Liver (tissue), 8 donors: ENCODE measurements at regions not wholly inside any gene's neighbourhood (a gene's known extent, or its start where the extent isn't known, plus 50 kb on each side); places are given as distances from the start of the nearest gene placed in this dataset.

Experiments used
- DNase-seq: peaks from one replicate; pipeline ENCODE4 v3.0.0-alpha.2; 2017; ENCODE audit warnings: low spot score
- H3K27ac ChIP-seq, 2 donors: one replicate each; pipeline ENCODE4 v1.7.0; 2013; ENCODE audit warnings: inconsistent platforms in 2 of 2, low read length in 2 of 2, control low read depth in 1 of 2, low read depth in 1 of 2, mild to moderate bottlenecking in 1 of 2
- H3K27me3 ChIP-seq, 4 donors: one replicate each; pipeline versions ENCODE4 v1.6.1 to v1.7.0; 2013; ENCODE audit warnings: low read length in 3 of 4, inconsistent platforms in 1 of 4, mild to moderate bottlenecking in 1 of 4, moderate library complexity in 1 of 4; ENCODE audit not compliant: control insufficient read depth in 4 of 4, insufficient read depth in 4 of 4
- H3K36me3 ChIP-seq, 4 donors: one replicate each; pipeline versions ENCODE4 v1.6.1 to v1.7.0; 2013; ENCODE audit warnings: low read length in 3 of 4, mild to moderate bottlenecking in 3 of 4, low read depth in 1 of 4, moderate library complexity in 1 of 4; ENCODE audit not compliant: control insufficient read depth in 4 of 4, insufficient read depth in 3 of 4
- H3K4me1 ChIP-seq, 4 donors: one replicate each; pipeline versions ENCODE4 v1.6.1 to v1.7.0; 2013; ENCODE audit warnings: low read length in 3 of 4, mild to moderate bottlenecking in 3 of 4, moderate library complexity in 1 of 4; ENCODE audit not compliant: control insufficient read depth in 4 of 4, insufficient read depth in 4 of 4
- H3K4me3 ChIP-seq, 3 donors: one replicate each; pipeline versions ENCODE4 v1.6.1 to v1.7.0; 2013; ENCODE audit warnings: low read length in 3 of 3, control low read depth in 1 of 3, low read depth in 1 of 3, mild to moderate bottlenecking in 1 of 3
- H3K9ac ChIP-seq, 2 donors: one replicate each; pipeline ENCODE4 v1.7.0; 2013; ENCODE audit warnings: low read length in 2 of 2, mild to moderate bottlenecking in 2 of 2, moderate library complexity in 2 of 2, control low read depth in 1 of 2, low read depth in 1 of 2
- H3K9me3 ChIP-seq, 4 donors: one replicate each; pipeline versions ENCODE4 v1.6.1 to v1.7.0; 2013; ENCODE audit warnings: low read length in 3 of 4; ENCODE audit not compliant: control insufficient read depth in 4 of 4
- FOXA1 ChIP-seq: IDR thresholded peaks from 2 replicates; pipeline ENCODE4 v1.6.1; 2016; ENCODE audit warnings: antibody characterized with exemption
- FOXA2 ChIP-seq: IDR thresholded peaks from 2 replicates; pipeline ENCODE4 v1.6.1; 2016; ENCODE audit warnings: antibody characterized with exemption
- GABPA ChIP-seq, 2 donors: IDR thresholded peaks in 1 of 2; conservative IDR thresholded peaks in 1 of 2; 2 replicates each; pipeline ENCODE4 v1.6.1; 2016; ENCODE audit warnings: antibody characterized with exemption in 2 of 2, mild to moderate bottlenecking in 1 of 2, moderate library complexity in 1 of 2
- HNF4A ChIP-seq, 2 donors: conservative IDR thresholded peaks; 2 replicates each; pipeline ENCODE4 v1.6.1; 2016; ENCODE audit warnings: antibody characterized with exemption in 2 of 2, mild to moderate bottlenecking in 2 of 2
- HNF4G ChIP-seq: IDR thresholded peaks from 2 replicates; pipeline ENCODE4 v1.6.1; 2016; ENCODE audit warnings: antibody characterized with exemption
- JUND ChIP-seq, 2 donors: IDR thresholded peaks; 2 replicates each; pipeline ENCODE4 v1.6.1; 2016; ENCODE audit warnings: antibody characterized with exemption in 2 of 2
- NR2F2 ChIP-seq: IDR thresholded peaks from 2 replicates; pipeline ENCODE4 v1.6.1; 2016; ENCODE audit warnings: antibody characterized with exemption
- RAD21 ChIP-seq, 2 donors: IDR thresholded peaks; 2 replicates each; pipeline ENCODE4 v1.6.1; 2016; ENCODE audit warnings: antibody characterized with exemption in 2 of 2, mild to moderate bottlenecking in 2 of 2
- RXRA ChIP-seq, 2 donors: IDR thresholded peaks; 2 replicates each; pipeline ENCODE4 v1.6.1; 2017 to 2018; ENCODE audit warnings: antibody characterized with exemption in 2 of 2, mild to moderate bottlenecking in 1 of 2
- SP1 ChIP-seq: IDR thresholded peaks from 2 replicates; pipeline ENCODE4 v1.6.1; 2018; ENCODE audit warnings: antibody characterized with exemption, mild to moderate bottlenecking
- TAF1 ChIP-seq: conservative IDR thresholded peaks from 2 replicates; pipeline ENCODE4 v1.6.1; 2016; ENCODE audit warnings: antibody characterized with exemption, mild to moderate bottlenecking
- WGBS: extraction: QIAGEN DNeasy Blood & Tissue Kit; methylation state at CpG from one replicate; pipeline ENCODE4 v1.1.7; 2013; 5-methylcytosine and 5-hydroxymethylcytosine counted together
- TF ChIP-seq, protein P1 (sequence below): IDR thresholded peaks from 2 replicates; pipeline ENCODE4 v1.6.1; 2016; ENCODE audit warnings: antibody characterized with exemption
- TF ChIP-seq, protein P2 (sequence below): fragments of 150-350 bp; IDR thresholded peaks from 2 replicates; pipeline ENCODE4 v1.5.1; 2017; ENCODE audit warnings: improper control_type of control experiment, low read depth, low read length; ENCODE audit not compliant: missing input control
- TF ChIP-seq, protein P3 (sequence below): IDR thresholded peaks from 2 replicates; pipeline ENCODE4 v1.6.1; 2016; ENCODE audit warnings: antibody characterized with exemption, mild to moderate bottlenecking
- TF ChIP-seq, protein P4 (sequence below): IDR thresholded peaks from 2 replicates; pipeline ENCODE4 v1.6.1; 2016; ENCODE audit warnings: antibody characterized with exemption
- donor health status: healthy.
- donor health status: healthy.
- donor health status: healthy.
- donor health status: healthy.
- donor health status: healthy.

DNA sequence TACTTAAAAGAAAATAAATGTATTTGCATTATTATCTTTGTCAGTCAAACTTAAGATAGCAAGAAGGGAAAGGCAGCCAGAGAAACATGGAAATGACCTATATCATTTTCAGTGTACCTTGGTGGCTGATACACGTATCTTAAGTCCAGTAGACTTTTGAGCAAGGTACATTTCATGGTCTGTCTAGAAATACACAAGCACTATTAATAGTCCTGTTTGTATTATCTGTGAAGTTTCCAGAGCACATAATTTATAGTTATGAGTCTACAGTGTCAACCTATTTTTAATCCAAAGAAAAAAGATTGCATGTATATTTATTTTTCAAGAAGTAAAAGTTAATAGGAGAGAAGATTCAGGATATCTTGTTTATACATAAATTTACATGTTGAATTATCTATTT, 95.7 kb downstream of the IZUMO3 start:
- Histone ChIP-seq H3K9me3 (no peaks in the 10 kb centered on the region), H3K4me1 (no peaks in the 10 kb centered on the region), H3K27ac (no peak overlapping the region), H3K9ac (no peak overlapping the region), H3K27me3 (no peaks in the 10 kb centered on the region), H3K36me3 (no peaks in the 10 kb centered on the region), H3K4me3 (no peak overlapping the region)
- no peak for DNase-seq
- WGBS = 64% methylated on average over 1 of the region's 1 CpG
- TF ChIP-seq GABPA (IDR thresholded peaks at IDR 0.05 in 1 of 2, conservative IDR thresholded peaks at IDR 0.05 in 1 of 2) (no peak), HNF4G (no peak), TAF1 (no peak), FOXA2 (no peak)
- TF ChIP-seq, protein P1, sequence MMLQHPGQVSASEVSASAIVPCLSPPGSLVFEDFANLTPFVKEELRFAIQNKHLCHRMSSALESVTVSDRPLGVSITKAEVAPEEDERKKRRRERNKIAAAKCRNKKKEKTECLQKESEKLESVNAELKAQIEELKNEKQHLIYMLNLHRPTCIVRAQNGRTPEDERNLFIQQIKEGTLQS = no peak

DNA sequence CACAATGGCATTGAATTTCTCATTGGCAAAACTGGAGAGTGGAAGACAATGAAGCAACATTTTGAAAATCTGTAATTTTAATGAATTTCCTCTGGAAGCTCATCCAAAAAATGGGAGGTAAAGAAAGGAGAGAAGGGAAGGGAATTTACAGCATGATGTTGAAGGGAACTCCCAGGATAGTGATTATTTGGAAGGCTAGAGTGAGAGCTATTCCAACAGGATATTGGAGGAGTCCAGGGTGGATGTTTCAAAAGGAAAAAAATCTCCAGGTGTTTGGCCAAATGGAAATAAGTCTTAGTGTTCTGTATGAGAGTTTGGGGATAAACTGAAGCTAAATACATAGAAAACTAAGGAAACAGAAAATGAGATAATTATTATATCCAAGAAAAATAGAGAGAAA, 106.2 kb downstream of the IZUMO3 start:
- TF ChIP-seq HNF4G (no peak), RXRA (IDR thresholded peaks at IDR 0.05) (no peak), GABPA (IDR thresholded peaks at IDR 0.05 in 1 of 2, conservative IDR thresholded peaks at IDR 0.05 in 1 of 2) (no peak), FOXA1 (no peak), JUND (IDR thresholded peaks at IDR 0.05) (no peak), SP1 (no peak), HNF4A (conservative IDR thresholded peaks at IDR 0.05) (no peak), FOXA2 (no peak), NR2F2 (no peak), RAD21 (IDR thresholded peaks at IDR 0.05) (no peak), TAF1 (no peak)
- TF ChIP-seq, protein P2, sequence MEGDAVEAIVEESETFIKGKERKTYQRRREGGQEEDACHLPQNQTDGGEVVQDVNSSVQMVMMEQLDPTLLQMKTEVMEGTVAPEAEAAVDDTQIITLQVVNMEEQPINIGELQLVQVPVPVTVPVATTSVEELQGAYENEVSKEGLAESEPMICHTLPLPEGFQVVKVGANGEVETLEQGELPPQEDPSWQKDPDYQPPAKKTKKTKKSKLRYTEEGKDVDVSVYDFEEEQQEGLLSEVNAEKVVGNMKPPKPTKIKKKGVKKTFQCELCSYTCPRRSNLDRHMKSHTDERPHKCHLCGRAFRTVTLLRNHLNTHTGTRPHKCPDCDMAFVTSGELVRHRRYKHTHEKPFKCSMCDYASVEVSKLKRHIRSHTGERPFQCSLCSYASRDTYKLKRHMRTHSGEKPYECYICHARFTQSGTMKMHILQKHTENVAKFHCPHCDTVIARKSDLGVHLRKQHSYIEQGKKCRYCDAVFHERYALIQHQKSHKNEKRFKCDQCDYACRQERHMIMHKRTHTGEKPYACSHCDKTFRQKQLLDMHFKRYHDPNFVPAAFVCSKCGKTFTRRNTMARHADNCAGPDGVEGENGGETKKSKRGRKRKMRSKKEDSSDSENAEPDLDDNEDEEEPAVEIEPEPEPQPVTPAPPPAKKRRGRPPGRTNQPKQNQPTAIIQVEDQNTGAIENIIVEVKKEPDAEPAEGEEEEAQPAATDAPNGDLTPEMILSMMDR = no peak
- TF ChIP-seq, protein P3, sequence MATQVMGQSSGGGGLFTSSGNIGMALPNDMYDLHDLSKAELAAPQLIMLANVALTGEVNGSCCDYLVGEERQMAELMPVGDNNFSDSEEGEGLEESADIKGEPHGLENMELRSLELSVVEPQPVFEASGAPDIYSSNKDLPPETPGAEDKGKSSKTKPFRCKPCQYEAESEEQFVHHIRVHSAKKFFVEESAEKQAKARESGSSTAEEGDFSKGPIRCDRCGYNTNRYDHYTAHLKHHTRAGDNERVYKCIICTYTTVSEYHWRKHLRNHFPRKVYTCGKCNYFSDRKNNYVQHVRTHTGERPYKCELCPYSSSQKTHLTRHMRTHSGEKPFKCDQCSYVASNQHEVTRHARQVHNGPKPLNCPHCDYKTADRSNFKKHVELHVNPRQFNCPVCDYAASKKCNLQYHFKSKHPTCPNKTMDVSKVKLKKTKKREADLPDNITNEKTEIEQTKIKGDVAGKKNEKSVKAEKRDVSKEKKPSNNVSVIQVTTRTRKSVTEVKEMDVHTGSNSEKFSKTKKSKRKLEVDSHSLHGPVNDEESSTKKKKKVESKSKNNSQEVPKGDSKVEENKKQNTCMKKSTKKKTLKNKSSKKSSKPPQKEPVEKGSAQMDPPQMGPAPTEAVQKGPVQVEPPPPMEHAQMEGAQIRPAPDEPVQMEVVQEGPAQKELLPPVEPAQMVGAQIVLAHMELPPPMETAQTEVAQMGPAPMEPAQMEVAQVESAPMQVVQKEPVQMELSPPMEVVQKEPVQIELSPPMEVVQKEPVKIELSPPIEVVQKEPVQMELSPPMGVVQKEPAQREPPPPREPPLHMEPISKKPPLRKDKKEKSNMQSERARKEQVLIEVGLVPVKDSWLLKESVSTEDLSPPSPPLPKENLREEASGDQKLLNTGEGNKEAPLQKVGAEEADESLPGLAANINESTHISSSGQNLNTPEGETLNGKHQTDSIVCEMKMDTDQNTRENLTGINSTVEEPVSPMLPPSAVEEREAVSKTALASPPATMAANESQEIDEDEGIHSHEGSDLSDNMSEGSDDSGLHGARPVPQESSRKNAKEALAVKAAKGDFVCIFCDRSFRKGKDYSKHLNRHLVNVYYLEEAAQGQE = no peak
- TF ChIP-seq, protein P4, sequence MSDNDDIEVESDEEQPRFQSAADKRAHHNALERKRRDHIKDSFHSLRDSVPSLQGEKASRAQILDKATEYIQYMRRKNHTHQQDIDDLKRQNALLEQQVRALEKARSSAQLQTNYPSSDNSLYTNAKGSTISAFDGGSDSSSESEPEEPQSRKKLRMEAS = no peak
- TF ChIP-seq, protein P1 = no peak
- Histone ChIP-seq H3K36me3 (no peaks in the 10 kb centered on the region), H3K9ac (no peak overlapping the region)

More for the DNA sequence above, 106.2 kb downstream of the IZUMO3 start:
- DNase-seq = no peak
- no peaks in the 10 kb centered on the region for H3K4me1 ChIP-seq
- no peak overlapping the region for H3K27ac ChIP-seq
- H3K9me3 ChIP-seq = no peaks in the 10 kb centered on the region
- H3K27me3 ChIP-seq = no peaks in the 10 kb centered on the region
- H3K4me3 ChIP-seq = no peak overlapping the region
